AG09319 (cell line): ENCODE measurements at regions not wholly inside any gene's neighbourhood (a gene's known extent, or its start where the extent isn't known, plus 50 kb on each side); places are given as distances from the start of the nearest gene placed in this dataset.

ENCODE experiments used
- DNase-seq: peaks from one replicate; pipeline ENCODE4 v3.0.0-alpha.2; 2010; ENCODE audit warnings: low read depth; ENCODE audit errors: extremely low read depth
- CTCF ChIP-seq: IDR thresholded peaks from 2 replicates; pipeline ENCODE4 v1.5.1; 2011; ENCODE audit warnings: low read depth, mild to moderate bottlenecking, inconsistent platforms, low read length, moderate library complexity

GRCh38 chr6:106014955-106015354, 71.2 kb upstream of the PRDM1 start:
- no peak for TF ChIP-seq CTCF
- no peak for DNase-seq

- no peak for TF ChIP-seq CTCF
Measured at GRCh38 chr6:106011476-106011875, 74.7 kb upstream of the PRDM1 start.

GRCh38 chr6:106005954-106006353, 80.2 kb upstream of the PRDM1 start:
- TF ChIP-seq CTCF = no peak
- DNase-seq = no peak

More at GRCh38 chr6:106011476-106011875, 74.7 kb upstream of the PRDM1 start:
- no peak for DNase-seq

GRCh38 chr6:106005013-106005412, 81.1 kb upstream of the PRDM1 start:
- TF ChIP-seq CTCF = no peak
- DNase-seq = no peak

- DNase-seq = no peak
- no peak for TF ChIP-seq CTCF
Measured at GRCh38 chr6:106003268-106003987, 82.7 kb upstream of the PRDM1 start.

GRCh38 chr6:106002005-106002404, 84.1 kb upstream of the PRDM1 start:
- no peak for TF ChIP-seq CTCF
- DNase-seq = no peak

GRCh38 chr6:106000935-106001334, 85.2 kb upstream of the PRDM1 start:
- DNase-seq = no peak
- TF ChIP-seq CTCF = no peak
